Ascending aorta (tissue), 2 donors: ENCODE measurements at regions not wholly inside any gene's neighbourhood (a gene's known extent, or its start where the extent isn't known, plus 50 kb on each side); places are given as distances from the start of the nearest gene placed in this dataset.

Source experiments
- DNase-seq, 2 donors: peaks; one replicate each; pipeline ENCODE4 v3.0.0-alpha.2; 2019; ENCODE audit warnings: low spot score in 2 of 2
- H3K27ac ChIP-seq, 2 donors: fragments of 200-600 bp; sonication (generic); one replicate each; pipeline ENCODE4 v1.5.1; 2016 to 2017; ENCODE audit warnings: mild to moderate bottlenecking in 1 of 2
- H3K27me3 ChIP-seq: fragments of 200-600 bp; sonication (generic); one replicate; pipeline ENCODE4 v1.5.1; 2017
- H3K36me3 ChIP-seq, 2 donors: fragments of 200-600 bp; sonication (generic); one replicate each; pipeline ENCODE4 v1.5.1; 2016
- H3K4me1 ChIP-seq, 2 donors: fragments of 200-600 bp; sonication (generic); one replicate each; pipeline ENCODE4 v1.5.1; 2016 to 2017; ENCODE audit warnings: mild to moderate bottlenecking in 1 of 2
- H3K4me3 ChIP-seq, 2 donors: fragments of 200-600 bp; sonication (generic); one replicate each; pipeline ENCODE4 v1.5.1; 2016 to 2017; ENCODE audit warnings: mild to moderate bottlenecking in 1 of 2
- H3K9me3 ChIP-seq, 2 donors: fragments of 200-600 bp; sonication (generic); one replicate each; pipeline ENCODE4 v1.5.1; 2016
- intact Hi-C: fragments of 100-400 bp; cut with DNase I; formaldehyde crosslinking; loops from one replicate; pipeline ENCODE4 v1.15.1; 2023
- TF ChIP-seq, protein P1 (sequence below), 3 experiments: fragments of 200-600 bp in 2 of 3; fragments of 450-650 bp in 1 of 3; sonication (generic) in 2 of 3; IDR thresholded peaks; one replicate each; pipeline ENCODE4 v1.5.1; 2016 to 2019; ENCODE audit warnings: antibody characterized with exemption in 3 of 3, mild to moderate bottlenecking in 1 of 3, moderate library complexity in 1 of 3

DNA sequence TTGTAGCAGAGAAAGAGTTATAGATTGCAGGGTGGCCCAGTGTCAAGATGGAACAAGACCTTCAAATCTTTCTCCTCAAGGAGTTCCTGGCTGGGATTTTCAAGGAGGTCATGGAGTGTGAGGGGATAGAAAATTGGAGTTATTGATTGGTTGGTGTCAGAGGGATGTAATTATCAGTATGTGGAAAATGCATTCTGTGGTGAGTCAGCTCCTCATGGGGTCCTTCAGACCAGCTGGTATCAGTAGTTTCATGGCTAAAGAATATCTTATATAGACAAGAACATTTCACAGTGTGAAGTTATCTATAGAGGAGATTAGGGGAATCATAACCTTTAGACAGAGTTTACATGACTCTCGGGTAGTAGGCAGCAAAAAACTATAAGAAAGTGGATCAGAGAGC is 1114.0 kb upstream of the GBE1 start:
- Histone ChIP-seq H3K27me3 (no peaks in the 10 kb centered on the region), H3K9me3 (no peaks in the 10 kb centered on the region), H3K4me1 (no peaks in the 10 kb centered on the region), H3K36me3 (no peaks in the 10 kb centered on the region), H3K27ac (no peak overlapping the region), H3K4me3 (no peak overlapping the region)
- TF ChIP-seq, protein P1, sequence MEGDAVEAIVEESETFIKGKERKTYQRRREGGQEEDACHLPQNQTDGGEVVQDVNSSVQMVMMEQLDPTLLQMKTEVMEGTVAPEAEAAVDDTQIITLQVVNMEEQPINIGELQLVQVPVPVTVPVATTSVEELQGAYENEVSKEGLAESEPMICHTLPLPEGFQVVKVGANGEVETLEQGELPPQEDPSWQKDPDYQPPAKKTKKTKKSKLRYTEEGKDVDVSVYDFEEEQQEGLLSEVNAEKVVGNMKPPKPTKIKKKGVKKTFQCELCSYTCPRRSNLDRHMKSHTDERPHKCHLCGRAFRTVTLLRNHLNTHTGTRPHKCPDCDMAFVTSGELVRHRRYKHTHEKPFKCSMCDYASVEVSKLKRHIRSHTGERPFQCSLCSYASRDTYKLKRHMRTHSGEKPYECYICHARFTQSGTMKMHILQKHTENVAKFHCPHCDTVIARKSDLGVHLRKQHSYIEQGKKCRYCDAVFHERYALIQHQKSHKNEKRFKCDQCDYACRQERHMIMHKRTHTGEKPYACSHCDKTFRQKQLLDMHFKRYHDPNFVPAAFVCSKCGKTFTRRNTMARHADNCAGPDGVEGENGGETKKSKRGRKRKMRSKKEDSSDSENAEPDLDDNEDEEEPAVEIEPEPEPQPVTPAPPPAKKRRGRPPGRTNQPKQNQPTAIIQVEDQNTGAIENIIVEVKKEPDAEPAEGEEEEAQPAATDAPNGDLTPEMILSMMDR (IDR thresholded peaks at IDR 0.05) = no peak
- intact Hi-C loops = no loop called here
- DNase-seq = no peak

DNA sequence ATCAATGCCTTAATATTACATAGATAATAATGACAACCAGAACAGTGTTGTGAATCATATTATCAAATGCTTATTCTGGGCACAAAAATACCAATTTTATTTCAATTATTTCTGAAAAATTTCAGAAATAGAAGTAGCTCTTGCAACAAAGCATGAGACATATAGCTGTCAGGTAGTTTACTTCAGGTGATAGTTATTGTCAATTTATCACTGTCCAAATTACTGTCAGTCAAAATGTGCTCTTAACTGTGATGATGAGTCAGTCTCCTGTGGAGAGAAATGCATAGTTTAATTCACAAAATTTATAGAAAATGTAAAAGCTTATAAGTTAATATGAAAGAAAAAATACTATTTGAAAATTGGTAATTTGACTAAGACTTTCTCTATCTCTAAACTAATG is 1078.4 kb upstream of the GBE1 start:
- TF ChIP-seq, protein P1 (IDR thresholded peaks at IDR 0.05) = no peak
- Histone ChIP-seq H3K9me3 (peaks cover 0 to 7% of the 10 kb centered on the region in 2 donors), H3K27ac (no peak overlapping the region), H3K36me3 (no peaks in the 10 kb centered on the region), H3K27me3 (no peaks in the 10 kb centered on the region), H3K4me3 (no peak overlapping the region), H3K4me1 (no peaks in the 10 kb centered on the region)
- DNase-seq = no peak
- intact Hi-C loops = no loop called here

DNA sequence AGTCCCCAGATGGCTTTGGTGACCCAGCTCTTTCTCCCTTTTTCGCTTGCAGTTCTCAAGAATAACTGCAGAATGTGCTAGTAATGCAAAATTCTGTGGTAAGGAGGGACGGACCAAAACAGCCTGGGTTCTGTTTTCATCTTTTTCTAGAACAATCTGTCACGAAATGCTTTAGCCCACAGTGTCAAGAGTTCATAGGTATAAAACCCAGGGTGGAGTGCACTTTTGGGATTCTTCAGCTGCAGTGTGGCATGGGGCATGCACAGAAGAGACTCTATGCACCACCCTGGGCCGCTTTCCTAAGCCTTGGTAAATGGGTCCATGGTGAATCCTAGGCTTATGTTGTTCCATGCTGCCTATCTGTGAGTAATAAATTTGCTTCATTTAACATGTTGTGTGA is 1072.7 kb upstream of the GBE1 start:
- H3K36me3 ChIP-seq = no peaks in the 10 kb centered on the region
- TF ChIP-seq, protein P1 (IDR thresholded peaks at IDR 0.05) = no peak
- peaks cover 0 to 6% of the 10 kb centered on the region in 2 donors for H3K9me3 ChIP-seq
- H3K27me3 ChIP-seq = no peaks in the 10 kb centered on the region
- H3K4me3 ChIP-seq = no peak overlapping the region
- H3K27ac ChIP-seq = no peak overlapping the region
- no peak for DNase-seq
- H3K4me1 ChIP-seq = no peaks in the 10 kb centered on the region
- intact Hi-C loops = no loop called here

DNA sequence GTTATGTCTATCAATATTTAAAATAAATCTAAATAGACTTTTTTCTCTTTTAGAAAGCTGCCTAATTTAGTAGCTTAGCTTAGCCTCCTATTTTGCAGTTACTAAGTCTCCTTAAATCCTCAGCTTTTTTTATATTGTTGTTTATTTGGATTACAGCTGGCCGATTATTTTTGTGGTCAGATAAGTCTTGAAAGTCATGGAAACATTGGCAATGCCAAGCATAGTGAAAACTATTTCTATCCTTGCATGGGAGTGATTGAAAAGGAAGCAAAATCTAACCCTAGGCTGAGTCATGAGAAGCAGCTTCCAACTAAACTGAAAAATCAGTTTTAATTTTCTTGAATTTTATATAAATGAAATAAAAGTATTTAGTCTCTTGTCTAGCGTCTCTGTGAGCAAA is 1063.0 kb upstream of the GBE1 start:
- TF ChIP-seq, protein P1 (IDR thresholded peaks at IDR 0.05) = no peak
- intact Hi-C loops = no loop called here
- Histone ChIP-seq H3K27ac (no peak overlapping the region), H3K36me3 (no peaks in the 10 kb centered on the region), H3K4me3 (no peak overlapping the region), H3K4me1 (peaks cover 0 to 2% of the 10 kb centered on the region in 2 donors), H3K27me3 (no peaks in the 10 kb centered on the region), H3K9me3 (no peaks in the 10 kb centered on the region)
- DNase-seq = no peak

DNA sequence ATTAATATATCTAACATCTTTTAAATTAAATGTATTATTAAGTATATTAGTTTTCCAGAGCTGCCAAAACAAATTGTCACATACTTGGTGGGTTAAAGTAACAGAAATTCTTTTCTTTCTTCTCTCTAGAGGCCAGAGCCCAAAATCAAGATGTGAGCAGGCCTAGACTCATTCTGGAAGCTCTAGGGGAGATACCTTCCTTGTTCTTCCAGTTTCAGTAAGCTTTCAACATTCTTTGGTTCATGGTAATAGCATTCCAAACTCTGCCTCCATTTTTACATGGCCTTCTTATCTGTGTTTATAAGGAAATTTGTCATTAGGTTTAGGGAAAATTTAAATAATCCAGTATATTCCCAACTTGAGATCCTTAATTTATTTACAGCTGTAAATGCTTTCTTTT is 1054.6 kb upstream of the GBE1 start:
- intact Hi-C loops = no loop called here
- no peaks in the 10 kb centered on the region for H3K4me1 ChIP-seq
- TF ChIP-seq, protein P1 (IDR thresholded peaks at IDR 0.05) = no peak
- H3K27me3 ChIP-seq = no peaks in the 10 kb centered on the region
- no peak overlapping the region for H3K27ac ChIP-seq
- H3K4me3 ChIP-seq = no peak overlapping the region
- H3K9me3 ChIP-seq = peaks cover 0 to 14% of the 10 kb centered on the region in 2 donors
- no peaks in the 10 kb centered on the region for H3K36me3 ChIP-seq
- DNase-seq = no peak

DNA sequence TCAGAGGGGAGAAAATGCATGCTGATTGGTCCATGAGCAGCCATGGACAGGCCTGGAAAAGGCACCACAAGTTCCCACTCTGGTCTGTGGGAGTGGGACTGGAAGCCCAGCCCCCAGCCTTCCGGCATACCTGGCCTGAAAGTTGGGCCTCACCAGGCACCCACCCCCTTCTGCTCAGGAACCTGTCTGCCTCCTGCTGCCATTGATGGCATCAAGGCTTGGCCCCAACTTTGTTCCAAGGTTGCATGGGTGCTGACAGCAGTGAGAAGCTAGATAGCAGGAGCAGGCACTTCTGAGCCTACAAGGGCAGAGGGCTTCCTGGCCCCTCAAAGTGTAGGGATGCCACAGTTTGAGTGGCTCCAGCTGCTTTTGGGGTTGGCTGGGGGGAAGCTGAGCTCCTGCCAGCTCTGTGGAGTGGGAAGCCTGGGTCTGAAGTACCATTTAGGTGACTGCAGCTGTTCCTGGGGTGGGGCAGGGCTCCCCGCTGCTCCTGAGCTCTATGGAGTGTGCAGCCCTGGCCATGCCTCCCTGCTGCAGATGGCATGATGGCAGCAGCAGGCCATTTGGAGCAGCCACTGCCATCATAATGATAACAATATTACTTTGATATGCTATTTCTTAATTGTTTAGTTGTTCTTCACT is 1054.1 kb upstream of the GBE1 start:
- no peak overlapping the region for H3K27ac ChIP-seq
- H3K9me3 ChIP-seq = peaks cover 0 to 14% of the 10 kb centered on the region in 2 donors
- intact Hi-C loops = no loop called here
- no peaks in the 10 kb centered on the region for H3K36me3 ChIP-seq
- no peak for DNase-seq
- no peak overlapping the region for H3K4me3 ChIP-seq
- no peaks in the 10 kb centered on the region for H3K4me1 ChIP-seq
- H3K27me3 ChIP-seq = no peaks in the 10 kb centered on the region
- TF ChIP-seq, protein P1 (IDR thresholded peaks at IDR 0.05) = no peak
